VCaP (cell line): ENCODE measurements at regions not wholly inside any gene's neighbourhood (a gene's known extent, or its start where the extent isn't known, plus 50 kb on each side); places are given as distances from the start of the nearest gene placed in this dataset.

ENCODE experiments used
- H3K27ac ChIP-seq: fragments of 450-650 bp; 2 replicates; pipeline ENCODE4 v1.5.1; 2017
- TF ChIP-seq, protein P1 (sequence below): fragments of 450-650 bp; conservative IDR thresholded peaks from 2 replicates; pipeline ENCODE4 v1.5.1; 2017; ENCODE audit warnings: mild to moderate bottlenecking, moderate library complexity

DNA sequence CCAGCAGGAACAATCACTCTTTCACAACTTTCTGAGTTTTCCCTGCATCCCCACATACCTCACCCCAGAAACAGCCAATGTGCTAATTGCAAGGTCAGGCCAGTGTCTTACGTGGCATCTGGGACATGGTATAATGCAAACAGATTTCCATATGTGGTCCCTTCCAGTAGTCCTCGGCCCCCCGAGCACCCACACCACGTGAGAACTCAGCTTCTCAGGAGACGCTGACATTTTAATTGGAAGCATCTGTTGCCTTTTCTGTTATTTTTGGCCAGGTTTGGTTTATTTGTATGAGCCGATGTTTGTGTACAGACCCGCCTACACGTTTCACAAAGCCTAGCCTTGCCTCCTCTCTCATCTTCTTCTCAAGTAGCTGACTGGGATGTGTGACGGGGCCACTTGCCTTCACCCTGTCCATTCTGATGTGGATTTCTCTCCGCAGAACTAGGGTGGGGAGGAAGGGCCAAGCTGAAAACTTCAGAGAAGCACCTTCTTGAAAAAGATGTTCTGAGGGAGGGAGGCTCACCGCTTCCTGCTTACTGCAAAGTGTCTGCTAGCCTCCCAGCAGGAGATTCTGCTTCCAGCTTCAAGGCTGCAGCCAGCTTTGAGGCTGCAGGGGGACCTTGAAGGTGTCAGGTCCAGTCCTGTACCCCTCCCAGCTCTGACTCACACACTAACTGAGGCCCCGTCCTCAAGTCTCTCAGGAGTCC is 109.6 kb upstream of the SLC14A2 start:
- H3K27ac ChIP-seq = no peak overlapping the region
- TF ChIP-seq, protein P1, sequence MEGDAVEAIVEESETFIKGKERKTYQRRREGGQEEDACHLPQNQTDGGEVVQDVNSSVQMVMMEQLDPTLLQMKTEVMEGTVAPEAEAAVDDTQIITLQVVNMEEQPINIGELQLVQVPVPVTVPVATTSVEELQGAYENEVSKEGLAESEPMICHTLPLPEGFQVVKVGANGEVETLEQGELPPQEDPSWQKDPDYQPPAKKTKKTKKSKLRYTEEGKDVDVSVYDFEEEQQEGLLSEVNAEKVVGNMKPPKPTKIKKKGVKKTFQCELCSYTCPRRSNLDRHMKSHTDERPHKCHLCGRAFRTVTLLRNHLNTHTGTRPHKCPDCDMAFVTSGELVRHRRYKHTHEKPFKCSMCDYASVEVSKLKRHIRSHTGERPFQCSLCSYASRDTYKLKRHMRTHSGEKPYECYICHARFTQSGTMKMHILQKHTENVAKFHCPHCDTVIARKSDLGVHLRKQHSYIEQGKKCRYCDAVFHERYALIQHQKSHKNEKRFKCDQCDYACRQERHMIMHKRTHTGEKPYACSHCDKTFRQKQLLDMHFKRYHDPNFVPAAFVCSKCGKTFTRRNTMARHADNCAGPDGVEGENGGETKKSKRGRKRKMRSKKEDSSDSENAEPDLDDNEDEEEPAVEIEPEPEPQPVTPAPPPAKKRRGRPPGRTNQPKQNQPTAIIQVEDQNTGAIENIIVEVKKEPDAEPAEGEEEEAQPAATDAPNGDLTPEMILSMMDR = no peak

DNA sequence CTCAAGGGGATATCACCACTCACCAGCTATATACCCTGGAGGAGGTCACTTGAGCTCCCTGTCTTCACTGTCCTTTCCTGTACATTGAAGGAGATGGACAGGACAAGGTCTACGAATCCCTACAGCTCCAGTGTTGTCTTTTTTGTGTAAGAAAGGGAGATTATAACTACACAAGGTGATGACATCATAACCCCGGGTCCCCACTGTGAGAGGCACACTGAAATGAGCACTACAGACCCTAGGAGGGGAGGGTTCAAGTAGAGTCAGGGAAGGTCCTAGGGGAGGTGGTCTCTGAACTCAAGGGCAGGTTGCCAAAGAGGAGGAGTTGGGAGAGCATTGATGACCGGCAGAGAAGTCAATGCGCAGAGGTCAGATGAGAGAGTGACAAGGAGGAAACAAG is 108.3 kb upstream of the SLC14A2 start:
- TF ChIP-seq, protein P1 = no peak
- H3K27ac ChIP-seq = no peak overlapping the region

DNA sequence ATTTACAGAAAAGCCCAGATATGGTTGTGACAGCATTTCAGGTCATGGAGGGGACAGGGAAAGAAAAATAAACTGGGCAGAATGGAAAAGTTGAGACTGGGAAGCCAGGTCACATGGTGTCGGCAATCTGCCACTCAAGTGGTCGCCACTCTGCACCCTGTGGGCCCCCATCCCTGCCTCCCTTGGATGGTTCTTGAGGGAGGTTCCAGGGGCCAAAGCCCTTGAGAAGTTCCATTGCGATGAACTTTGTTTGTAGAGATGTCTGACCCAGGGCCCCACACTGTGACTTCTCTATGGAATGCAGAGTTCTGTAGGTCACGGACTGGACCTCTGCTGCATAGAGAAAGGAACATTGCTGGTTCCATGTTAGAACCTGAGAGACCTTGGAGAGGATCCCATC is 105.7 kb upstream of the SLC14A2 start:
- H3K27ac ChIP-seq = no peak overlapping the region
- TF ChIP-seq, protein P1 = no peak

DNA sequence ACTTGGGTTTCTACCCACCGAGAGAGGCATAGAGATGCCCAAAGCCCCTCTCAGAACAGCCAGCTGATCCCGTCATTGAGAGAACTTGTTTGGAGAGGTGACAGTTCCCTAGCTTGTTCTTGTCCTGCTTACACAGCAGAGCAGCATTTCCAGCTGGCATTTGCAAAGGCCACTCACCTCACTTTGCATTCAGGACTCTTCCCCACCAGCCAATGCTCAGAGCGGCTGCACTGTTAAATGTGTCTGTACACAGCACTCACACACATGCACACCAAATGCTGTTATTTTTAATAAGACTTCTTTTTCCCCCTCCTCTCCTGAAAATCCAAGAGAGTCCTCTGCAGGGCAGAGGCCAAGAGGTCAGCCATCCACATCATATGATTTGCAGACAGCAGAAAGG is 104.6 kb upstream of the SLC14A2 start:
- TF ChIP-seq, protein P1 = no peak
- no peak overlapping the region for H3K27ac ChIP-seq

DNA sequence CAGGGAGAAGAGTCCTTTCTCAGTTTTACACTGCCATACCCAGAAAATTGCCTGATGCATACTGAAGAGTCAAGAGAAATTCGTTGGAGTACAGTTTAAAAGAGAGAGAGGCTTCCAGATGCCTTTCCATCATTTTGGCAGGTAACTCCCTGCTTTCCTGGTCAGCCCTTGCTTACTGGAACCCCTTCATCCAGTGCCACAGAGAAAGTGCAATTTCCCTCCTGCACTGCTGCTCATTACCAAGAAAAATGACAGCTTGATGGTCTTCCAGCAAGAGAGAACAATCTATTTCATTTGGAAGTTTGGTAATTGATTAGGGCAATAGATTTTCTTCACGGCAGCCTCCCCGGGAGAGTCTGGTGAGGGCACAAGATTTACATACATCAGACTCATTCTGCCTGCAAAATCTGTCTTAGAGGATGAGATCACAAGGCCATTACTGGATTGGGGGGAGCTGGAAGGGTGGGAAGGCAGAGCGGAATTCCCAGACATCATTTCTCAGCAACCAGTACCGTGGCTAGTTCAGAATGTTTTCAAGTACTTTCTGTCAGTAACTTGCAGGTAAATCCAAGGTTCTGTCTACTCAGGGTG is 102.8 kb upstream of the SLC14A2 start:
- H3K27ac ChIP-seq = no peak overlapping the region
- TF ChIP-seq, protein P1 = no peak

DNA sequence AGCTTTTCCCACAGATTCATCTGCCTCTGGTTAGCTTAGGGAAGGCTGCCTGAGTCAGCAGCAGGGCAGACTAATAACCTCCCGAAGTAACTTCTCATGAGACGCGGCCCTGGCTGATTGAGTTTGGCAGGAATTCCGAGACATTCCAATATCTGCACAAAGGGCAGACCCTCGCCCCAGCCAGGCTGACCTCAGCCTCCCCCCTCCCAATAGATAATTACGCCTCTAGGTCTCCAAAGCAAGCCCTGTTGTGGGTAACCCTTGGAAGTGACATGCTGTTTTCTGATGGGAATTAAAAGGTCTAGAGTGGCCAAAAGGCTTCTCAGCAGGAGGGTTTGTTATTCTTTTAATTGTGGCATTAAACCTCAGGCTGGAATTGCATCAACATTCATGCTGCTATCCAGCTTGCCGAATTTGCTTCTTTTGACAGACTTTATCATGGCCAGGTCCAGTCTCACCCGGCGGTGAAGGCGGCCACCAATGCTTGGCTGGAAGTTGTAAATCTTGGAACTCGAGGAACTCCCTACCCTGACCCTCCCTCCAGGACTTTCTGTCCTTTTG is 98.0 kb upstream of the SLC14A2 start:
- TF ChIP-seq, protein P1 = no peak
- H3K27ac ChIP-seq = no peak overlapping the region

DNA sequence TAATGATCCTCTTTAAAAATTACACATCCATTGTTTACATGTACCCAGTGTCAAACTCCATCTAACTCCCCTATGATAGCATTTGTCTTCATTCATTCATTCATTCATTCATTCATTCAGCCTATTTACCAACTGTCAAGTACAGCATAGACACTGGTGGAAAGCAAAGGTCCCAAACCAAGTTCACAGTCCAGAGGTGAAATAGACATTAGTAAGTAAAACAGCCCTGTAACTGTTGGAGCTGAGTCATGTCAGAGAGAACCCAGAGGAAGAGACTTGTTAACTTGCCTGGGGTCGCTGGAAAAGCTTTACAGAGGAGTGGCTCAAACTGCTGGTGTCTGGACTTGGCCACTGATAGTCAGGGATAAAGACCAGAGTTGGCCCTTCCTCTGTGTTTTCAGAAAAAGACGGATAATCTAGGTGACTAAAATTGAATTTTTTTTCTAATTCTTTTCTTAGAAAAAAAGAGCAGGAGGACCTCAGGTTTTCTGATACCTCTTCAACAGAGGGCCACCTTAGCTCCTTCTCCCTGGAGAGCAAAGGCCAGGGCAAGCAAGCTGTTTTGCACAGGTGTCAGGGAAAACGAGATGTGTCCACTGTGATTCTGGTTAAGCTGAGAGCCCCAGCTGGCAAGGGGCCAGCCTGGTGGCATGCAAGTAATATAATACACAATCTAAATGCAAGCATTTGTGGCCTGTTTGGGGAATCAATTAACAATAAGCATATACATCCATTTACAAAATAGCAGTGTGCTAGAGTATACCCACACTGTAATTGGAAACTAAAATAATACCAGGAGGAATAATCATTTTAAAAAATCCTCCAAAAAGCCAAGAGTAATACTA is 96.7 kb upstream of the SLC14A2 start:
- no peak overlapping the region for H3K27ac ChIP-seq
- TF ChIP-seq, protein P1 = no peak
